CD14-positive monocyte (primary cell): ENCODE measurements at regions not wholly inside any gene's neighbourhood (a gene's known extent, or its start where the extent isn't known, plus 50 kb on each side); places are given as distances from the start of the nearest gene placed in this dataset.

Source experiments
- DNase-seq, 3 donors: peaks; one replicate each; pipeline ENCODE4 v3.0.0-alpha.2; 2011 to 2022
- H2AFZ ChIP-seq: 2 replicates; pipeline ENCODE4 v1.6.0; 2012; ENCODE audit warnings: mild to moderate bottlenecking, low read depth, low read length, inconsistent platforms; ENCODE audit not compliant: insufficient read depth, poor library complexity, severe bottlenecking
- H3K27ac ChIP-seq, 2 donors: 1 replicate in 1 of 2; 2 replicates in 1 of 2; pipeline ENCODE4 v1.5.1; 2012 to 2013; ENCODE audit warnings: low read length in 2 of 2, control low read depth in 1 of 2, inconsistent platforms in 1 of 2, low read depth in 1 of 2, mild to moderate bottlenecking in 1 of 2
- H3K27me3 ChIP-seq, 2 donors: one replicate each; pipeline versions ENCODE4 v1.6.0 to v1.6.1; 2011 to 2013; ENCODE audit warnings: low read length in 2 of 2; ENCODE audit not compliant: control insufficient read depth in 2 of 2, insufficient read depth in 2 of 2
- H3K36me3 ChIP-seq, 2 donors: replicated peaks in 1 of 2; 1 replicate in 1 of 2; 2 replicates in 1 of 2; pipeline versions ENCODE4 v1.5.1 to v1.6.1; 2012 to 2013; ENCODE audit warnings: low read length in 2 of 2, control low read depth in 1 of 2, inconsistent platforms in 1 of 2, mild to moderate bottlenecking in 1 of 2; ENCODE audit not compliant: insufficient read depth in 2 of 2, control insufficient read depth in 1 of 2
- H3K4me1 ChIP-seq, 2 donors: 1 replicate in 1 of 2; 2 replicates in 1 of 2; pipeline versions ENCODE4 v1.5.1 to v1.6.1; 2012 to 2013; ENCODE audit warnings: low read length in 2 of 2, control low read depth in 1 of 2, inconsistent platforms in 1 of 2, mild to moderate bottlenecking in 1 of 2, moderate library complexity in 1 of 2; ENCODE audit not compliant: insufficient read depth in 2 of 2, control insufficient read depth in 1 of 2
- H3K4me2 ChIP-seq: replicated peaks from 2 replicates; pipeline ENCODE3; 2012; ENCODE audit warnings: low read length, moderate library complexity, mild to moderate bottlenecking; ENCODE audit not compliant: poor library complexity, severe bottlenecking; ENCODE audit errors: extremely low read depth
- H3K4me3 ChIP-seq, 3 experiments: fragments of 200-600 bp in 1 of 3; sonication (generic) in 1 of 3; replicated peaks in 1 of 3; 1 replicate in 2 of 3; 2 replicates in 1 of 3; pipeline ENCODE4 v1.5.1; 2011 to 2013; ENCODE audit warnings: low read length in 3 of 3, mild to moderate bottlenecking in 3 of 3, control low read depth in 2 of 3, low read depth in 2 of 3, inconsistent platforms in 1 of 3, moderate library complexity in 1 of 3
- H3K79me2 ChIP-seq: 2 replicates; pipeline ENCODE4 v1.6.0; 2012; ENCODE audit warnings: mild to moderate bottlenecking, control low read depth, inconsistent platforms, low read length, moderate library complexity; ENCODE audit not compliant: insufficient read depth
- H3K9ac ChIP-seq: 2 replicates; pipeline ENCODE4 v1.6.0; 2017; ENCODE audit warnings: low read length, mild to moderate bottlenecking; ENCODE audit not compliant: insufficient read depth, poor library complexity, severe bottlenecking
- H3K9me3 ChIP-seq, 2 donors: replicated peaks in 1 of 2; 1 replicate in 1 of 2; 2 replicates in 1 of 2; pipeline versions ENCODE4 v1.5.1 to v1.6.1; 2012 to 2013; ENCODE audit warnings: low read length in 2 of 2, control low read depth in 1 of 2; ENCODE audit not compliant: control insufficient read depth in 1 of 2, insufficient read depth in 1 of 2
- H4K20me1 ChIP-seq: 2 replicates; pipeline ENCODE4 v1.6.0; 2012; ENCODE audit warnings: mild to moderate bottlenecking, low read length, control low read depth, moderate library complexity; ENCODE audit not compliant: insufficient read depth
- H3K27ac Mint-ChIP-seq, 7 donors: one replicate each; pipeline ENCODE4 v1.8.0; 2020; ENCODE audit warnings: mild to moderate bottlenecking in 7 of 7, mixed read lengths in 7 of 7, moderate library complexity in 6 of 7, inconsistent platforms in 2 of 7
- H3K27me3 Mint-ChIP-seq, 3 donors: one replicate each; pipeline ENCODE4 v1.8.0; 2021 to 2022; ENCODE audit warnings: low read depth in 3 of 3, mild to moderate bottlenecking in 3 of 3, mixed read lengths in 3 of 3, moderate library complexity in 3 of 3, inconsistent platforms in 1 of 3
- H3K36me3 Mint-ChIP-seq, 2 donors: one replicate each; pipeline ENCODE4 v1.8.0; 2020; ENCODE audit warnings: mixed read lengths in 2 of 2, inconsistent platforms in 1 of 2, mild to moderate bottlenecking in 1 of 2
- H3K4me1 Mint-ChIP-seq: one replicate; pipeline ENCODE4 v1.8.0; 2020; ENCODE audit warnings: mild to moderate bottlenecking, mixed read lengths
- H3K4me3 Mint-ChIP-seq, 2 donors: one replicate each; pipeline ENCODE4 v1.8.0; 2020; ENCODE audit warnings: mild to moderate bottlenecking in 2 of 2, mixed read lengths in 2 of 2, moderate library complexity in 1 of 2
- H3K9me3 Mint-ChIP-seq, 7 donors: one replicate each; pipeline ENCODE4 v1.8.0; 2020 to 2022; ENCODE audit warnings: mixed read lengths in 7 of 7, mild to moderate bottlenecking in 6 of 7, moderate library complexity in 6 of 7, inconsistent platforms in 2 of 7
- WGBS: methylation state at CpG from one replicate; pipeline ENCODE4 v1.1.5; 2013; ENCODE audit warnings: missing lambda C conversion rate; ENCODE audit not compliant: insufficient coverage; 5-methylcytosine and 5-hydroxymethylcytosine counted together
- intact Hi-C, 2 donors: fragments of 100-400 bp; cut with micrococcal nuclease; formaldehyde crosslinking; loops; one replicate each; pipeline versions ENCODE4 v1.15.0 to v1.15.1; 2023
- TF ChIP-seq, protein P1 (sequence below): fragments of 200-600 bp; IDR thresholded peaks from one replicate; pipeline ENCODE4 v1.8.0; 2022; ENCODE audit warnings: antibody characterized with exemption, mild to moderate bottlenecking

DNA sequence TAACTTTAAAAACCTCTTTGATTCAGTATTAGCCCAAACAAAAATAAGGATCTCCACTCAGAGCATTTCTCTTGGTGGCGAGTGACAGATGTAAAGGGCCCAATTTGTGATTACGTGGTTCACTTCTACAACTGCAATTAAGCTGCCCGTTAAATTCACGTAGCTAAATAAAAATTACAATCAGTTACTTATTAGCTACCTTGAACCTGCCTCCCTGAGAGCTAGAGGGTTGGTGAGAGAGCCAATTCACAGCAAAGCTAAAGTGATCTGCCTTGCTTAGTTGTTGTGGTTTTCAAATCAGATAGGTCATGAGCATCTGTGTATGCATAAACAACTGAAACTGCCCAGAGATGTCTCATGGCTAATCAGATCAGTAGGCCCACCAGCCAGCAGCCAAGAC, 156.7 kb downstream of the RNF152 start:
- H3K4me2 ChIP-seq = no peak overlapping the region
- no peak overlapping the region for H3K4me3 ChIP-seq
- H3K27ac Mint-ChIP-seq = peak overlapping the region in 1 of 7 donors; percentile 25
- H3K27me3 Mint-ChIP-seq = peaks cover 2 to 14% (median 12%) of the 10 kb centered on the region in 3 donors
- TF ChIP-seq, protein P1, sequence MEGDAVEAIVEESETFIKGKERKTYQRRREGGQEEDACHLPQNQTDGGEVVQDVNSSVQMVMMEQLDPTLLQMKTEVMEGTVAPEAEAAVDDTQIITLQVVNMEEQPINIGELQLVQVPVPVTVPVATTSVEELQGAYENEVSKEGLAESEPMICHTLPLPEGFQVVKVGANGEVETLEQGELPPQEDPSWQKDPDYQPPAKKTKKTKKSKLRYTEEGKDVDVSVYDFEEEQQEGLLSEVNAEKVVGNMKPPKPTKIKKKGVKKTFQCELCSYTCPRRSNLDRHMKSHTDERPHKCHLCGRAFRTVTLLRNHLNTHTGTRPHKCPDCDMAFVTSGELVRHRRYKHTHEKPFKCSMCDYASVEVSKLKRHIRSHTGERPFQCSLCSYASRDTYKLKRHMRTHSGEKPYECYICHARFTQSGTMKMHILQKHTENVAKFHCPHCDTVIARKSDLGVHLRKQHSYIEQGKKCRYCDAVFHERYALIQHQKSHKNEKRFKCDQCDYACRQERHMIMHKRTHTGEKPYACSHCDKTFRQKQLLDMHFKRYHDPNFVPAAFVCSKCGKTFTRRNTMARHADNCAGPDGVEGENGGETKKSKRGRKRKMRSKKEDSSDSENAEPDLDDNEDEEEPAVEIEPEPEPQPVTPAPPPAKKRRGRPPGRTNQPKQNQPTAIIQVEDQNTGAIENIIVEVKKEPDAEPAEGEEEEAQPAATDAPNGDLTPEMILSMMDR = no peak
- H2AFZ ChIP-seq = no peak overlapping the region
- H3K4me3 Mint-ChIP-seq = no peak overlapping the region
- peaks cover 0 to 9% (median 3%) of the 10 kb centered on the region in 7 donors for H3K9me3 Mint-ChIP-seq
- no peak overlapping the region for H3K27ac ChIP-seq
- no peak overlapping the region for H3K9ac ChIP-seq
- H3K9me3 ChIP-seq = no peaks in the 10 kb centered on the region
- DNase-seq = no peak
- intact Hi-C loops = no loop called here
- H3K4me1 ChIP-seq = peaks cover 46 to 50% of the 10 kb centered on the region in 2 donors
- H3K79me2 ChIP-seq = no peaks in the 10 kb centered on the region
- H3K36me3 ChIP-seq = no peaks in the 10 kb centered on the region
- H3K27me3 ChIP-seq = peaks cover 0 to 2% of the 10 kb centered on the region in 2 donors
- H4K20me1 ChIP-seq = no peaks in the 10 kb centered on the region
- no CpG with 5 or more reads among the region's 4 CpGs for WGBS
- peaks cover 4 to 8% of the 10 kb centered on the region in 2 donors for H3K36me3 Mint-ChIP-seq
- H3K4me1 Mint-ChIP-seq = peaks cover 51% of the 10 kb centered on the region

GRCh38 chr18:61735564-61736102, 157.2 kb downstream of the RNF152 start:
- Mint-ChIP-seq H3K27me3 (peaks cover 2 to 15% (median 14%) of the 10 kb centered on the region in 3 donors), H3K4me1 (peaks cover 49% of the 10 kb centered on the region), H3K4me3 (no peak overlapping the region), H3K36me3 (peaks cover 4 to 8% of the 10 kb centered on the region in 2 donors), H3K27ac (peak overlapping the region in 4 of 7 donors; percentile 20 to 97 (median 59)), H3K9me3 (peaks cover 0 to 9% (median 3%) of the 10 kb centered on the region in 7 donors)
- H3K4me1 ChIP-seq = peaks cover 46 to 50% of the 10 kb centered on the region in 2 donors
- TF ChIP-seq, protein P1 = no peak
- no peak for DNase-seq
- no peak overlapping the region for H3K4me3 ChIP-seq
- no peaks in the 10 kb centered on the region for H3K79me2 ChIP-seq
- no peaks in the 10 kb centered on the region for H3K9me3 ChIP-seq
- peaks cover under 1 to 3% of the 10 kb centered on the region in 2 donors for H3K27me3 ChIP-seq
- no peaks in the 10 kb centered on the region for H4K20me1 ChIP-seq
- H3K27ac ChIP-seq = no peak overlapping the region
- WGBS = 100% methylated on average over 1 of the region's 5 CpGs
- no peak overlapping the region for H3K4me2 ChIP-seq
- H3K9ac ChIP-seq = no peak overlapping the region
- H3K36me3 ChIP-seq = no peaks in the 10 kb centered on the region
- intact Hi-C loops = no loop called here
- H2AFZ ChIP-seq = no peak overlapping the region
